ENCODE measurements at regions not wholly inside any gene's neighbourhood (a gene's known extent, or its start where the extent isn't known, plus 50 kb on each side); places are given as distances from the start of the nearest gene placed in this dataset.

GRCh38 chr12:4139191-4139590, 134.4 kb upstream of the CCND2 start:
- TF ChIP-seq POLR2A (IDR thresholded peaks at IDR 0.05; ENCODE audit: low read length): no peak
- no peak for TF ChIP-seq GATA1 (IDR thresholded peaks at IDR 0.05; ENCODE audit: low read depth, low read length)

Measured in erythroblast (primary cell).